ENCODE measurements at regions not wholly inside any gene's neighbourhood (a gene's known extent, or its start where the extent isn't known, plus 50 kb on each side); places are given as distances from the start of the nearest gene placed in this dataset.

- H3K79me2 ChIP-seq (ENCODE audit: control insufficient read depth, insufficient read depth, low read length, poor library complexity) = no peaks in the 10 kb centered on the region
- H3K18ac ChIP-seq (ENCODE audit: low read length) = no peak overlapping the region
- H2AFZ ChIP-seq (ENCODE audit: insufficient read depth, low read length, poor library complexity) = no peak overlapping the region
- H4K8ac ChIP-seq (ENCODE audit: low read depth, low read length) = no peak overlapping the region
- no peak overlapping the region for H3K14ac ChIP-seq (ENCODE audit: low read length)
- H3K4me3 ChIP-seq (ENCODE audit: low read depth, low read length) = no peak overlapping the region
- H3K27me3 ChIP-seq (ENCODE audit: insufficient read depth, low read length) = no peaks in the 10 kb centered on the region
- H2BK12ac ChIP-seq (ENCODE audit: low read length) = no peak overlapping the region
- H3K27ac ChIP-seq (ENCODE audit: low read depth, low read length) = no peak overlapping the region
- H2BK5ac ChIP-seq (ENCODE audit: low read depth, low read length, poor library complexity) = no peak overlapping the region
- peaks cover 0 to under 1% of the 10 kb centered on the region in 2 experiments for H3K4me1 ChIP-seq (ENCODE audit: control insufficient read depth in 1 of 2, insufficient read depth in 2 of 2, low read length in 2 of 2)
- no peak for DNase-seq
- H3K4me2 ChIP-seq (ENCODE audit: low read length) = no peak overlapping the region
- no peak overlapping the region for H2BK120ac ChIP-seq (ENCODE audit: insufficient read depth, low read length, poor library complexity)
- H4K91ac ChIP-seq (ENCODE audit: low read depth, low read length) = no peak overlapping the region
- H3K4ac ChIP-seq (ENCODE audit: low read depth, low read length) = no peak overlapping the region
- no peaks in the 10 kb centered on the region for H3K9me3 ChIP-seq (ENCODE audit: insufficient read depth, low read depth, low read length)
- H3K9ac ChIP-seq (ENCODE audit: low read length) = no peak overlapping the region
- no peaks in the 10 kb centered on the region for H3K79me1 ChIP-seq (ENCODE audit: low read length)
- no CpG with 5 or more reads among the region's 2 CpGs for WGBS (ENCODE audit: extremely low coverage, insufficient coverage, insufficient read length)
- H2AK5ac ChIP-seq (ENCODE audit: low read length) = no peak overlapping the region
- no peaks in the 10 kb centered on the region for H3K36me3 ChIP-seq (ENCODE audit: control insufficient read depth in 1 of 2, insufficient read depth in 2 of 2, low read length in 2 of 2)
- H4K12ac ChIP-seq (ENCODE audit: low read depth, low read length) = no peak overlapping the region
- no peak overlapping the region for H3K23ac ChIP-seq (ENCODE audit: low read length)
Observed at GRCh38 chr7:114160925-114161324, 242.1 kb upstream of the PPP1R3A start.

GRCh38 chr7:114158854-114159253 lies 240.0 kb upstream of the PPP1R3A start:
- H3K23ac ChIP-seq (ENCODE audit: low read length) = no peak overlapping the region
- no peak overlapping the region for H3K4me2 ChIP-seq (ENCODE audit: low read length)
- WGBS (ENCODE audit: extremely low coverage, insufficient coverage, insufficient read length) = no CpG with 5 or more reads among the region's 1 CpG
- no peak overlapping the region for H4K8ac ChIP-seq (ENCODE audit: low read depth, low read length)
- no peak overlapping the region for H2BK5ac ChIP-seq (ENCODE audit: low read depth, low read length, poor library complexity)
- H3K4me3 ChIP-seq (ENCODE audit: low read depth, low read length) = no peak overlapping the region
- H2BK12ac ChIP-seq (ENCODE audit: low read length) = no peak overlapping the region
- no peak overlapping the region for H3K27ac ChIP-seq (ENCODE audit: low read depth, low read length)
- peaks cover 2 to 3% of the 10 kb centered on the region in 2 experiments for H3K4me1 ChIP-seq (ENCODE audit: control insufficient read depth in 1 of 2, insufficient read depth in 2 of 2, low read length in 2 of 2)
- no peaks in the 10 kb centered on the region for H3K79me2 ChIP-seq (ENCODE audit: control insufficient read depth, insufficient read depth, low read length, poor library complexity)
- H3K9ac ChIP-seq (ENCODE audit: low read length) = no peak overlapping the region
- H4K12ac ChIP-seq (ENCODE audit: low read depth, low read length) = no peak overlapping the region
- H2AK5ac ChIP-seq (ENCODE audit: low read length) = no peak overlapping the region
- H3K36me3 ChIP-seq (ENCODE audit: control insufficient read depth in 1 of 2, insufficient read depth in 2 of 2, low read length in 2 of 2) = no peaks in the 10 kb centered on the region
- H3K18ac ChIP-seq (ENCODE audit: low read length) = no peak overlapping the region
- H2AFZ ChIP-seq (ENCODE audit: insufficient read depth, low read length, poor library complexity) = no peak overlapping the region
- H4K91ac ChIP-seq (ENCODE audit: low read depth, low read length) = no peak overlapping the region
- peaks cover 2% of the 10 kb centered on the region for H3K79me1 ChIP-seq (ENCODE audit: low read length)
- H3K9me3 ChIP-seq (ENCODE audit: insufficient read depth, low read depth, low read length) = no peaks in the 10 kb centered on the region
- H3K14ac ChIP-seq (ENCODE audit: low read length) = no peak overlapping the region
- H3K4ac ChIP-seq (ENCODE audit: low read depth, low read length) = no peak overlapping the region
- H2BK120ac ChIP-seq (ENCODE audit: insufficient read depth, low read length, poor library complexity) = no peak overlapping the region
- no peaks in the 10 kb centered on the region for H3K27me3 ChIP-seq (ENCODE audit: insufficient read depth, low read length)
- no peak for DNase-seq

- H3K27me3 ChIP-seq (ENCODE audit: insufficient read depth, low read length) = no peaks in the 10 kb centered on the region
- no peak overlapping the region for H3K18ac ChIP-seq (ENCODE audit: low read length)
- H3K14ac ChIP-seq (ENCODE audit: low read length) = no peak overlapping the region
- no peak overlapping the region for H3K4me2 ChIP-seq (ENCODE audit: low read length)
- H3K4ac ChIP-seq (ENCODE audit: low read depth, low read length) = no peak overlapping the region
- H4K12ac ChIP-seq (ENCODE audit: low read depth, low read length) = no peak overlapping the region
- no peak for DNase-seq
- no CpG with 5 or more reads among the region's 3 CpGs for WGBS (ENCODE audit: extremely low coverage, insufficient coverage, insufficient read length)
- no peaks in the 10 kb centered on the region for H3K36me3 ChIP-seq (ENCODE audit: control insufficient read depth in 1 of 2, insufficient read depth in 2 of 2, low read length in 2 of 2)
- H2BK120ac ChIP-seq (ENCODE audit: insufficient read depth, low read length, poor library complexity) = no peak overlapping the region
- H2AFZ ChIP-seq (ENCODE audit: insufficient read depth, low read length, poor library complexity) = no peak overlapping the region
- H2AK5ac ChIP-seq (ENCODE audit: low read length) = no peak overlapping the region
- peaks cover 2 to 3% of the 10 kb centered on the region in 2 experiments for H3K4me1 ChIP-seq (ENCODE audit: control insufficient read depth in 1 of 2, insufficient read depth in 2 of 2, low read length in 2 of 2)
- H2BK12ac ChIP-seq (ENCODE audit: low read length) = no peak overlapping the region
- no peaks in the 10 kb centered on the region for H3K79me2 ChIP-seq (ENCODE audit: control insufficient read depth, insufficient read depth, low read length, poor library complexity)
- H3K23ac ChIP-seq (ENCODE audit: low read length) = no peak overlapping the region
- H3K4me3 ChIP-seq (ENCODE audit: low read depth, low read length) = no peak overlapping the region
- H3K27ac ChIP-seq (ENCODE audit: low read depth, low read length) = no peak overlapping the region
- H4K91ac ChIP-seq (ENCODE audit: low read depth, low read length) = no peak overlapping the region
- no peaks in the 10 kb centered on the region for H3K9me3 ChIP-seq (ENCODE audit: insufficient read depth, low read depth, low read length)
- peaks cover 2% of the 10 kb centered on the region for H3K79me1 ChIP-seq (ENCODE audit: low read length)
- H3K9ac ChIP-seq (ENCODE audit: low read length) = no peak overlapping the region
- H2BK5ac ChIP-seq (ENCODE audit: low read depth, low read length, poor library complexity) = no peak overlapping the region
- no peak overlapping the region for H4K8ac ChIP-seq (ENCODE audit: low read depth, low read length)
Observed at GRCh38 chr7:114158275-114158674, 239.5 kb upstream of the PPP1R3A start.

- no peak overlapping the region for H2BK5ac ChIP-seq (ENCODE audit: low read depth, low read length, poor library complexity)
- H4K8ac ChIP-seq (ENCODE audit: low read depth, low read length) = no peak overlapping the region
- no peak overlapping the region for H4K12ac ChIP-seq (ENCODE audit: low read depth, low read length)
- no peak overlapping the region for H2AFZ ChIP-seq (ENCODE audit: insufficient read depth, low read length, poor library complexity)
- no peak overlapping the region for H2BK120ac ChIP-seq (ENCODE audit: insufficient read depth, low read length, poor library complexity)
- H2BK12ac ChIP-seq (ENCODE audit: low read length) = no peak overlapping the region
- no CpG with 5 or more reads among the region's 1 CpG for WGBS (ENCODE audit: extremely low coverage, insufficient coverage, insufficient read length)
- no peak overlapping the region for H3K23ac ChIP-seq (ENCODE audit: low read length)
- H3K14ac ChIP-seq (ENCODE audit: low read length) = no peak overlapping the region
- H3K9me3 ChIP-seq (ENCODE audit: insufficient read depth, low read depth, low read length) = no peaks in the 10 kb centered on the region
- H3K4me1 ChIP-seq (ENCODE audit: control insufficient read depth in 1 of 2, insufficient read depth in 2 of 2, low read length in 2 of 2) = peaks cover 2 to 3% of the 10 kb centered on the region in 2 experiments
- H3K9ac ChIP-seq (ENCODE audit: low read length) = no peak overlapping the region
- H3K27me3 ChIP-seq (ENCODE audit: insufficient read depth, low read length) = no peaks in the 10 kb centered on the region
- no peak overlapping the region for H2AK5ac ChIP-seq (ENCODE audit: low read length)
- no peak overlapping the region for H3K4ac ChIP-seq (ENCODE audit: low read depth, low read length)
- no peak for DNase-seq
- H3K27ac ChIP-seq (ENCODE audit: low read depth, low read length) = no peak overlapping the region
- peaks cover 2% of the 10 kb centered on the region for H3K79me1 ChIP-seq (ENCODE audit: low read length)
- no peak overlapping the region for H3K18ac ChIP-seq (ENCODE audit: low read length)
- H3K79me2 ChIP-seq (ENCODE audit: control insufficient read depth, insufficient read depth, low read length, poor library complexity) = no peaks in the 10 kb centered on the region
- no peak overlapping the region for H3K4me2 ChIP-seq (ENCODE audit: low read length)
- no peak overlapping the region for H4K91ac ChIP-seq (ENCODE audit: low read depth, low read length)
- H3K4me3 ChIP-seq (ENCODE audit: low read depth, low read length) = no peak overlapping the region
- no peaks in the 10 kb centered on the region for H3K36me3 ChIP-seq (ENCODE audit: control insufficient read depth in 1 of 2, insufficient read depth in 2 of 2, low read length in 2 of 2)
Observed at GRCh38 chr7:114156178-114156577, 237.4 kb upstream of the PPP1R3A start.
